ENCODE measurements at regions not wholly inside any gene's neighbourhood (a gene's known extent, or its start where the extent isn't known, plus 50 kb on each side); places are given as distances from the start of the nearest gene placed in this dataset.

DNA sequence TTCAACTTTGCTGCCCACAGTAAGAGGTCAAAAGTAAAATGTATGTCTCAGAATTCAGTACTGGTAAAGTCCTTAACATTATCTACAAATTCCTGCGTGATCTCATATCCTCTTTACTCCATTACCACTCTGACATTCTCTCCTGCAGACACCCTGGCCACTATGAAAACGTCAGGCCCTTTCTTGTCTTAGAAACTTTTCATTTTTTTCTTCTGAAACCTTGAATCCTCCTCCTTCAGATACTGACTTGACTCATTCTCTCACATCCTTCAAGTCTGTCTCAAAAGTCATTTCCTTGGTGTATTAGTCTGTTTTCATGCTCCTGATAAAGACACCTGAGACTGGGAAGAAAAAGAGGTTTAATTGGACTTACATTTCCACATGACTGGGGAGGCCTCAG is 262.3 kb downstream of the POU4F1 start:
- no peak for DNase-seq (ENCODE audit: extremely low read depth, low read depth, low spot score)

GRCh38 chr13:78339927-78340326 is 263.4 kb downstream of the POU4F1 start:
- DNase-seq (ENCODE audit: extremely low read depth, low read depth, low spot score) = no peak

GRCh38 chr13:78334059-78334458 is 269.3 kb downstream of the POU4F1 start:
- no peak for DNase-seq (ENCODE audit: extremely low read depth, low read depth, low spot score)

DNA sequence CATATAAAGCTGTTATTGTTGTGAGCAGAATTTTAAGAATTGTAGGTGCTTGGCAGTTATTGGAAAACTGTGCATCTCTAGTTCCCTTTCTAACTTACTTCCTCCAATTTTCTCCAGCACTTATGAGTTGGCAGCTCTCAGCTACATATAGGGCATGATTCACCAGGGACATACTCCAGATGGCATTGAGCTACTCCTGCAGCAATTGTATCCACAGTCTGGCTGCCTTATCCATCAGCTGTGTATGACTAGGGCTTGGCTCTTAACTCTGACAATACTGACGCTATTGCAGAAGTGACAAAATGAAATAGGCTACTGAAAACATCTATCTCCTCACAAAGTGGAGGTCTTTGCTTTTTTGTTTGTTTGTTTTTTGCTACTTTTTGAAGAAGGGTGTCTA is 276.7 kb downstream of the POU4F1 start:
- no peak for DNase-seq (ENCODE audit: extremely low read depth, low read depth, low spot score)

DNA sequence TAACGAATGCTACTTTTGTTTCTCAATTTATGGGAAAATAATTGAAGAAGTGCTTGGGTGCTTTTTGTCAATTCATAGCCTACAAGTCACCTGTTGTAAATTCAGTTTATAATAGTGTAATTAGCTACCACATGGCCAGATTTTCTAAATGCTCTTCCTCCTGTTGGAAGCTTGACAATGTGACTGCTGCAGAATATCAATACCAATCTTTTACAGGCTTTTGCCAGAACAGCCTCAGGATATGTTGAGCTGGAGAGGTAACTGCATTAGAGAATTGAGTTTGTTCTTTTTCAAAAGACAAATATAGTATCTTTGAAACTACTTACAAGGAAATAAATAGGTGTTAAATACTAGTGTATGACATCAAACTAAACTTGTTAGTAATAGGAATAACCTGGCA is 277.8 kb downstream of the POU4F1 start:
- DNase-seq (ENCODE audit: extremely low read depth, low read depth, low spot score) = no peak

GRCh38 chr13:78323848-78324247 is 279.5 kb downstream of the POU4F1 start:
- DNase-seq (ENCODE audit: extremely low read depth, low read depth, low spot score) = peak; percentile 45

- no peak for DNase-seq (ENCODE audit: extremely low read depth, low read depth, low spot score)
Measured at GRCh38 chr13:78323040-78323439, 280.3 kb downstream of the POU4F1 start.

DNA sequence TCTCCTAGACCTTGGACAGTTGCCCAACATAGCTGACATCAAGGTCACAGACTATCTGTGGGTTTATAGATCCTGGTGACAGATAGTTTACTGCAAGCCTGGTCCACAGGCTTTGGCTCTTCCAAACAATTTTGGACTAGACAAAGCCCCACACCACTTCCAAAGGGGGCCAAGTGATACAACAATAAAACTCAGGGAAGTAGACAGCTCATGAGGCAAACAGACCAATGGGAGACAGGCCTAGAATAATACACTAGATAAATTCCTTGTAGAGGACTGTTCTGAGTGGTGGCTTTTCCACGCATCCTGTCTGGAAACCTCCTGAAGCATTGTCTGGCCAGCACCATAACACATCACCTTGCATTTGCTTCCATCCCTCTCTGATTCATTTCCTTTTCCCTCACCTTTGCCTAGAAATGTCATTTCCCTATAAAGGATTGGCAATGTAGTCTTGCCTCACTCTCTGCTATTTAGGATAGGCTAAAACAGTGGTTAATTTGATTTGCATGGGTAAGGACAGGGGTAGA is 284.2 kb downstream of the POU4F1 start:
- DNase-seq (ENCODE audit: extremely low read depth, low read depth, low spot score) = no peak

DNA sequence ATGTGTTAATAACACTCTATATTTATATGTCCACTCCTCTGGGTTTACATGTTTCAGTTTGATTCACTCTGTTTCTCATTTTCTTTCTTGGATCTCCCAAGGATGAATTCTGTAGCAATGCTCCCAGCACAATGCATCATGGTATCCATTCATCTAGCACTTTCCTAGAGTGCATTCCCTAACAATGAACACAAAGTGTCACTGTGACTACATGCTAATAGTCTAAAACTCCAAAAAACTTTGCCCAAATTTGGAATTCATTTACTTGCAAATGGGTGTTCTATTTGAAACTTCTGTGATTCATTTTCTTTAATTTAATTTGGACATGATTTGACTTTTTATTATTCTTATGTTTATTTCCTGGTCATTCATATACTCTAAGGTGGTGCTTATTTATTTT is 286.3 kb downstream of the POU4F1 start:
- no peak for DNase-seq (ENCODE audit: extremely low read depth, low read depth, low spot score)

GRCh38 chr13:78309497-78310180 is 293.7 kb downstream of the POU4F1 start:
- DNase-seq (ENCODE audit: extremely low read depth, low read depth, low spot score) = no peak

DNA sequence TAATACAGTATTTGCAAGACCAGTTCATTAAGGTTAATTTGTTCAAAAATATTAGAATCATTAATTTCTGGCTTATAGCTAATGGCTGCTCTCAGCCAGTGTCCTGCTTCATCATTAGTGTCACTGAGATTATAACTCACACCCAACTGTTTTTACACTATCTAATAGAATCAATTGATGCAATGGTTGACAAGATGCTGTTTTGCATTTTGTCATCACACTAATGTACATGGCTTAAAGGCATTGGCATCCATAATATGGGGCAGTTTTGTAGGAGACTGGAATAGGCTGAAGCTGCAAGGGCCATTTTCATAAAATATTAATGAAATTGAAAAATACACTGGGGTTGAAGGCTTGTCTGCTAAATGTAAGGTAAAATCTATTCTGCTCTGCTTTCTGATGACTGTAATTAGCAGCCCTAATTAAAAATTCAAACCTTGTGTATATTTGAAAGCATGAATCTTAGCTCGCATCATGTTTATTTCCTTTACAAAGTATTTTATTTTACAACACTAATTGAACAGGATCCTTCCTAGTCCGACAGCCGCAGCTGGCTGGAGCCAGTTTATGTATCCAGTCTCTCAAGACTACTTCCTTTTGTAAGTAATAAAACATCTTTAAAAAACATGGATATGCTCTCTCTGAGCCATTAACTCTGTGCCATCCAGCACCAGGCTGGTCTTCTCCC is 296.7 kb downstream of the POU4F1 start:
- DNase-seq (ENCODE audit: extremely low read depth, low read depth, low spot score) = no peak

DNA sequence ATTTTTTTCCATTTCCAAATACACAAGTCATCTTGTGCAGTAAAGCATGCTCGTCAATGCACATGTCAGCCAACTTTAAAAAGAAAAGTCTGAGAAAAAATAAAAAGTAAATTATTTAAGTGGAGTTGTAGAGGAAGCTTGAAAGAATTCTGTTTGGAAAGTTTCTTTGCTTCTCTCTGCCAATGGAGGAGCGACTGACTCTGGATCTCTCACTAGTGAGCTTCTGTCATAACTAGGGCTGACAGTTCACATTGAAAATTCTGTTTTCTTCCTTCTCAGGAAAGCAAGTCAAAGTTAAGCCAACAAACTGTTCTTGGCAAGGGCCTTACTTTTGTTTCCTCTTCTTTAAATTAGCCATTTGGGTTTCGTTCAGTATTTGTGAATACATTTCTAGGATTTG is 298.2 kb downstream of the POU4F1 start:
- DNase-seq (ENCODE audit: extremely low read depth, low read depth, low spot score) = no peak

DNA sequence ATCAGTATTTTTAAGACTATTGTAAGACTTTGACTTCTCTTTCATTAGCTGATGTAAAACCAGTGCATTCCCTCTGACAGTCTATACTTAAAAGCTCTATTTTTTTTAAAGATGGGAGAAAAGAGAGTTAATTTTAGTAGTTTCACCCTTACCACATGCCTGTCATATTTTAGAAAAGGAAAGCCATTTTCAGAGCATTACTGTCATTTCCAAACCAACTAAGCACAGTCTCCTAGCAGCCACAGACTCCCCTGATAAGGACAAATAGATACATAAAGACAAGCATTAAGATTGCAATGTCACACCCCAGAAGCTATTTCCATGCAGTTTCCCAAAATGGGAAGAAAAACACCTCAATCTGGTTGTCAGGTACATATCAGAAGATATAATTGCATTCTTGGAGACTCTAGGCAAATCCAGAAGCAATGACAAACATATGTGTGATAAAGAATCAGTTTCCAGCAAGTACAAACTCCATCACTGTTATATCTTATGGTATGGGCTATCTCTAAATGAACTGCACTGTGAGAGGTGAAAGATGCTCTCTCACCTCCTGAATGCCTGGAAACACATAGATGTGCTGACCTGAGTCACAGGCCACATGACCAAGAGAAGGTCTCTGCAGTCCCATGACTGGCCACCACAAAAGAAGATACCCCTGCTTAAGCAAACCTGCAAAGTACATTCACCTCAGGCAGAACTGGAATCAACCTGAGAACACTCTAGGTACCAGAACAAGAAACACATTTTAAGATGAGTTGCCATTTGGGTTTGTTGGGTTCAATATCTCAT is 303.3 kb downstream of the POU4F1 start:
- DNase-seq (ENCODE audit: extremely low read depth, low read depth, low spot score) = no peak

DNA sequence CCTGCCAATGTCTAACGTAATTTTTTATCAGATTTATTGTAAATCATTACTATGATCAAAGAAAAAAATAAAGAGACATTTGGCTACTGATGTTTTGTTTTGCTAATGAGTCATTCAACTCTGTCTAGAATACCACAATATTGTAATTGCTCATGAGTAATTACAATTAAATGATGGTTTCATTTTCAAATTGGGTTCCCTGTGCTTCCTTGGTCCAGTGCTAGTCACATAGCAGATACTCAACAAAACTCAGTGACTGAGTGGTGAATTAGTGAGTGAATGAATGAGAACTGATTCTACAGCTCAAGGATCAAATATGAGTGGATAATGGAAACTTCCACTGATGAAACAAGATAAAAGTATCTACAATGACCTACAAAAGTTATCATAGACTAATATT is 304.7 kb downstream of the POU4F1 start:
- no peak for DNase-seq (ENCODE audit: extremely low read depth, low read depth, low spot score)

- no peak for DNase-seq (ENCODE audit: extremely low read depth, low read depth, low spot score)
Measured at GRCh38 chr13:78286748-78287147, 316.6 kb downstream of the POU4F1 start.

- DNase-seq (ENCODE audit: extremely low read depth, low read depth, low spot score) = no peak
Measured at GRCh38 chr13:78265098-78265497, 338.3 kb downstream of the POU4F1 start.

DNA sequence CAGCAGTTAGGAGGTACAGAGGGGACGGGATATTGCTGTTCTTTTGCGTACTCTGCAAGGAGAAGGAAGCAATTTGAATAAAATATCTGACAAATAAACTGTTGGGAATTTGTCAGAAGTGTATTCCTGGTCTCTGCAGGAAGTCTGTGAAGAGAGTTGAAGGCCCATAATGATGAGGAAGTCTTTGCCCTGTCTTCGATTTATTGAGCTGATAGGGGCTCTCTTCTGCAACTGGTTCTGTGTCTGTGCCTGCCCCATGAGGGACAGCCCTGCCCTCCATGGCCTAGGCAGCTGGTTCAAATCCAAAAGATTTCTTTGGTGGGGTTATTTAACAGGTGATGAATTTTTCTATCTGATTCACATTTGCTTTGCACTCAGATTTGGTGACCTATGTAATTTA is 339.7 kb upstream of the EDNRB start:
- DNase-seq (ENCODE audit: extremely low read depth, low read depth, low spot score) = no peak

- no peak for DNase-seq (ENCODE audit: extremely low read depth, low read depth, low spot score)
Measured at GRCh38 chr13:78256484-78256883, 337.9 kb upstream of the EDNRB start.

DNA sequence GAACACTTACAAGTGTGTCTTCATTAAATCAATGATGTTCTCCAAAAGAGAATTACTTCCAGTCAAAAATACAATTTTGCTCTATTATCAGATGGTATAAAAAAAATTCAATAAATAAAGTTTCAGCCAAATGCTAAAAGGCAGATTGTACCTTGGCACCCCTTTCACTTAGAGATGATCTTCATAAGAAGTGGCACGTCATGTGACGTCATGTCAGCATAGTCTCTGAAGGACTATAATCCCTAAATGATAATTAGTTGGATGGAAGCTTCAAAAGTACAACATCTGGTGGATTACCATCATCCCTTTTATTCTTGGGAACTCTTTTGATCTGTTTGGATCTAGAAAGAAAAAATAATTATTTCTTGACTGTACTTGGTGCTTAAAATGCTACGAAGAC is 335.5 kb upstream of the EDNRB start:
- DNase-seq (ENCODE audit: extremely low read depth, low read depth, low spot score) = no peak

DNA sequence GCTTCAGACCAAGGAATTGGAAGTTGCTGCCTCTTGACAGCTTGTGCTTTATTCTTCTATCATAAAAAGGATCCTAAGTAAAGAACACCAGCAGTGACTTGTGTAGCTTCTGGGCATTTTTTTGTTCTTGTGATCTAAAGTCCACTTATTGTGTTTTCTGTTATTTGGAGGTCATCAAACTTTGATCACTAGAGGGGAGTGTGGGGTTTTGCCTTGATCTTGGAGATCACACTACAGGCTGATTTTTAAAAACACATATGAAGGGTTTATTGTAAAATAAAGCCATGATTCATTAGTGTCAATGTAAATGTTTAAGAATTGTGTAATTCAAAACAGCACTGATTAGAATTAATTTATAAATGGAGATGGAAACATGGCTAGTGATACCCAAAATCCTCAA is 328.7 kb upstream of the EDNRB start:
- no peak for DNase-seq (ENCODE audit: extremely low read depth, low read depth, low spot score)

- DNase-seq (ENCODE audit: extremely low read depth, low read depth, low spot score) = peak; percentile 5
Measured at GRCh38 chr13:78241278-78241919, 322.8 kb upstream of the EDNRB start.

Data from glomerular endothelial cell (primary cell).